ENCODE measurements at regions not wholly inside any gene's neighbourhood (a gene's known extent, or its start where the extent isn't known, plus 50 kb on each side); places are given as distances from the start of the nearest gene placed in this dataset.
"Not testable (repeated sequence)": the region's sequence is repeated elsewhere in the genome, so short reads cannot be mapped to it uniquely, and the experiment has no call there.

DNA sequence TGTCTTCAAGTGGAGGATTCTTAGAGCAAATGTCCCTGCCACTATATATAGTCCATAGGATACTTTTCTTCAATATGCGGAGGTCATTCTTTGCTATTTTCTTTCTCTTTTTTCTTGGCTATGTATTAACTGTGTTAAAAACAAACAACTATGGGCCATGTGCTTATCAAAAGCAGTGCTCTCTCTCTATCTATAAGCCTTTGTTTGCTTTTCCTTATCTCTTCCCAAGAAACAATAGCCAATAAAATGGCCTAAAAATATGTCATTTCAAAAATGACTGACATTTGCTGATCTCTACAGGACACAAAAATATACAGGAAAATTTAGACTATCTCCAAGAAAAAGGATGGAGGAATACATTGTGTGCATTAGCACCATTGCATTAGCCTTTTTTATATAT, 212.1 kb downstream of the MAF start:
- DNase-seq = no peak
- Mint-ChIP-seq H3K4me1 (peaks cover 15 to 19% of the 10 kb centered on the region in 2 donors), H3K27me3 (ENCODE audit: low read depth in 3 of 3) (peaks cover 0 to 7% (median 6%) of the 10 kb centered on the region in 3 donors), H3K27ac (no peak overlapping the region), H3K9me3 (no peaks in the 10 kb centered on the region), H3K36me3 (no peaks in the 10 kb centered on the region), H3K4me3 (no peak overlapping the region)

GRCh38 chr16:79386299-79386698, 214.2 kb downstream of the MAF start:
- Mint-ChIP-seq H3K4me1 (peaks cover 26 to 36% of the 10 kb centered on the region in 2 donors), H3K9me3 (no peaks in the 10 kb centered on the region), H3K27ac (no peak overlapping the region), H3K36me3 (no peaks in the 10 kb centered on the region), H3K4me3 (no peak overlapping the region), H3K27me3 (ENCODE audit: low read depth in 3 of 3) (peaks cover 2 to 10% (median 8%) of the 10 kb centered on the region in 3 donors)
- DNase-seq = no peak

DNA sequence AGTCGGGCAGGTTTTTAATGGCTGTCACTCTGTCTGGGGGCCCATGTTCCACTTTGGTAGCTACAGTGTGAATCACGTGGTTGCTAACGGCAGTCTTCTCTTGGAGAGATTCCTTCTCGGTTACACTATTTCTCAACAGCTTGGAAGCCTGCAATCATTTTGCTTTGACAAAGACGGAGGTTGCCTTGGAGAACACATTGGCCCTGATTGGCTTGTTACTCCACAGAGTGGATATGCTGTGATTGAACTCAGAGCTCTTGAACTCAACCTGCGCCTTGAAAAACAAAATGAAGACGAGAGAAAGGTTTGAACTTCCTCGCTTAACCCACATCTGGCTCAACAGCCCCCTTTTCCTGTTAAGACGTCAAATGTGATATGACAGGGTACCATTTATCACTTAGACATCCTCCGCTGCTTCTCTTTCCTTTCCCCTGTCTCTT, 218.9 kb downstream of the MAF start:
- peak; percentile 63 to 66 (median 63) for DNase-seq
- Mint-ChIP-seq H3K27ac (peak overlapping the region; percentile 92 to 98 (median 96)), H3K27me3 (ENCODE audit: low read depth in 3 of 3) (peaks cover 3 to 17% (median 4%) of the 10 kb centered on the region in 3 donors)

DNA sequence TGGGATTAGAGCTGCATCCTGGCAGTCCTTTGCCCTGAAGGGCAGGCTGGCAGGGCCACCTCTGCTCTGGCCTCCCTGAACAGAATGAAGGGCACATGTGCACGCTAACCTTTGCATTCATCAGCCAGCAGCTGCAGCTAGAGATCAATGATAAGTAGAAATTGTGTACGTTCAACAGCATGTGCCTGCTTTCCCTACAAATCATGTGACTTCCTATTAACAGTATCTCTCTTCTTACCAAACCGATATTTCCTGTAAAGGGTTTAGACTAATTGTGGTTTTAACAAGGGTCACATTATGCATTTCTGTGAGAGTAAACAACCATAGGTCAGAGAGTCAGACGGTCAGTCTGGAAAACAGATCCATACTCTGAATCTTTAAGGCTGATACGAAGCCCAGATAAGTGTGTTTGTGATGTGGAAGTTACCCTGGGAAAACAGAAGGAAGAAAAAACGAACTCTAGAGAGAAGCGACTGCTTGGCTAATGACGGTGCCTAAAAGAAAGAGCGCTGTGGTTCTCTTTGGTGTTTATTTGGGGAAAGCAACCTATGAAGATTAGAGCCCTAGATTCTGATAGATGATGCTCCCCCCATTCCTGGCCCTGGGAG, 219.4 kb downstream of the MAF start:
- peak; percentile 66 to 69 (median 68) for DNase-seq
- Mint-ChIP-seq H3K27ac (peak overlapping the region; percentile 92 to 98 (median 96)), H3K27me3 (ENCODE audit: low read depth in 3 of 3) (peaks cover 3 to 17% (median 4%) of the 10 kb centered on the region in 3 donors), H3K36me3 (no peaks in the 10 kb centered on the region), H3K4me3 (peak overlapping the region; percentile 81 to 89 (median 87)), H3K4me1 (peaks cover 40 to 50% of the 10 kb centered on the region in 2 donors), H3K9me3 (no peaks in the 10 kb centered on the region)

More for the DNA sequence above, 218.9 kb downstream of the MAF start:
- Mint-ChIP-seq H3K4me1 (peaks cover 40 to 50% of the 10 kb centered on the region in 2 donors), H3K9me3 (no peaks in the 10 kb centered on the region), H3K4me3 (peak overlapping the region; percentile 81 to 89 (median 87)), H3K36me3 (no peaks in the 10 kb centered on the region)

DNA sequence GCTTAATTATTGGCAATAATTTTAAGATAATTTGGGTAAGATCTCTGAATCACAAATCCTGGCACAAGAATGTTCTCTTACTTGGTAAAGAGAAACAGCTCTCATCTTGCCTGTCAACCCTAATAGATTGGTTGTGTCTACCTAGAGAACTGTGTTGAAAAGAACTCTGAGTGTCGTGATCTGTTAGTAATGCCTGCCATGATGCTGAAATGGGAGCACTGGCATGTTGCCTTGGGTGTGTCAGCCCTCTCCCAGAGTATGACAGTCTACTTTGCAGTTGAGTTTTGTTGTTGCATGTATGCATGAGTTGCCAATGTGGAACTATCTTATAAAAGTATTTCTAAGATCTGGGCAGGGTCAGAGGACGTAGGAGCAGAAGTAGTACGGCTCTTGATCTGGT, 221.4 kb downstream of the MAF start:
- no peak for DNase-seq
- H3K4me3 Mint-ChIP-seq = peak overlapping the region in 1 of 5 donors; percentile 40
- peaks cover 0 to 7% (median 3%) of the 10 kb centered on the region in 3 donors for H3K36me3 Mint-ChIP-seq
- no peaks in the 10 kb centered on the region for H3K9me3 Mint-ChIP-seq
- H3K27ac Mint-ChIP-seq = peak overlapping the region in 4 of 6 donors; percentile 1 to 98 (median 82)
- H3K27me3 Mint-ChIP-seq (ENCODE audit: low read depth in 3 of 3) = peaks cover 4 to 15% (median 4%) of the 10 kb centered on the region in 3 donors
- H3K4me1 Mint-ChIP-seq = peaks cover 45 to 50% of the 10 kb centered on the region in 2 donors

DNA sequence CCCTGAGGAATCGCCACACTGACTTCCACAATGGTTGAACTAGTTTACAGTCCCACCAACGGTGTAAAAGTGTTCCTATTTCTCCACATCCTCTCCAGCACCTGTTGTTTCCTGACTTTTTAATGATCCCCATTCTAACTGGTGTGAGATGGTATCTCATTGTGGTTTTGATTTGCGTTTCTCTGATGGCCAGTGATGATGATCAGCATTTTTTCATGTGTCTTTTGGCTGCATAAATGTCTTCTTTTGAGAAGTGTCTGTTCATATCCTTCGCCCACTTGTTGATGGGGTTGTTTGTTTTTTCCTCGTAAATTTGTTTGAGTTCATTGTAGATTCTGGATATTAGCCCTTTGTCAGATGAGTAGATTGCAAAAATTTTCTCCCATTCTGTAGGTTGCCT, 223.5 kb downstream of the MAF start:
- H3K9me3 Mint-ChIP-seq, H3K4me3 Mint-ChIP-seq, H3K27ac Mint-ChIP-seq, H3K36me3 Mint-ChIP-seq, DNase-seq: not testable (repeated sequence)
- Mint-ChIP-seq H3K27me3 (ENCODE audit: low read depth in 3 of 3) (peaks cover 2 to 17% (median 7%) of the 10 kb centered on the region in 3 donors), H3K4me1 (peaks cover 41 to 42% of the 10 kb centered on the region in 2 donors)

GRCh38 chr16:79375351-79375750, 225.2 kb downstream of the MAF start:
- Mint-ChIP-seq H3K27me3 (ENCODE audit: low read depth in 3 of 3) (peaks cover 9 to 16% (median 15%) of the 10 kb centered on the region in 3 donors), H3K4me3 (no peak overlapping the region), H3K9me3 (peaks cover 6 to 15% (median 9%) of the 10 kb centered on the region in 6 donors), H3K4me1 (peaks cover 38 to 42% of the 10 kb centered on the region in 2 donors), H3K36me3 (peaks cover 4 to 19% (median 11%) of the 10 kb centered on the region in 3 donors), H3K27ac (peak overlapping the region in 2 of 6 donors; percentile 3 to 10)
- no peak for DNase-seq

- peak overlapping the region in 4 of 5 donors; percentile 3 to 58 (median 24) for H3K4me3 Mint-ChIP-seq
- peaks cover 4 to 24% (median 14%) of the 10 kb centered on the region in 3 donors for H3K36me3 Mint-ChIP-seq
- peaks cover 9 to 13% (median 10%) of the 10 kb centered on the region in 3 donors for H3K27me3 Mint-ChIP-seq (ENCODE audit: low read depth in 3 of 3)
- peaks cover 33 to 40% of the 10 kb centered on the region in 2 donors for H3K4me1 Mint-ChIP-seq
- H3K27ac Mint-ChIP-seq = peak overlapping the region; percentile 5 to 93 (median 76)
- H3K9me3 Mint-ChIP-seq = peaks cover 6 to 15% (median 9%) of the 10 kb centered on the region in 6 donors
- DNase-seq = peak; percentile 35 to 70 (median 35)
Measured at GRCh38 chr16:79372503-79373184, 227.9 kb downstream of the MAF start.

DNA sequence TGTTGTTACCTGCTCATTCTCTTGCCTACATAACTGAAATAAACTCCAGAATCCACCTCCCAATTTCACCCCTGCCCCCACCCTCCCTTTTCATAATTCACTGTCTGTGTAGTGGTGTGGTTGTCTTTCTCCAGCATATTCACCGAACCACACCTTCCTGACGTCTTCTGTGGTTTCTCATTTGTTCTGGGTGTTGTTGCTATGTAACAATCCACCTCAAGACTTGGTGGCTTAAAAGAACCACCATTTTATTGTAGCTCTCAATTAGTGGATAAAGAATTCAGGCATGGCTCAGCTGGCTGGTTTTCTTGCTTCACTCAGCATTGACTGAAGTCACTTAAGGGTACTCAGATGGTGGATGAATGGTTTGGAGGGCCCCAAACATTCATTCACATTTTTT, 229.8 kb downstream of the MAF start:
- peak; percentile 73 to 79 (median 76) for DNase-seq
- peaks cover 33 to 40% of the 10 kb centered on the region in 2 donors for H3K4me1 Mint-ChIP-seq
- H3K36me3 Mint-ChIP-seq = peaks cover 4 to 24% (median 14%) of the 10 kb centered on the region in 3 donors
- peaks cover 7 to 13% (median 9%) of the 10 kb centered on the region in 3 donors for H3K27me3 Mint-ChIP-seq (ENCODE audit: low read depth in 3 of 3)
- H3K9me3 Mint-ChIP-seq = peaks cover 6 to 16% (median 9%) of the 10 kb centered on the region in 6 donors
- H3K4me3 Mint-ChIP-seq = peak overlapping the region; percentile 32 to 76 (median 71)
- H3K27ac Mint-ChIP-seq = peak overlapping the region; percentile 48 to 94 (median 88)

DNA sequence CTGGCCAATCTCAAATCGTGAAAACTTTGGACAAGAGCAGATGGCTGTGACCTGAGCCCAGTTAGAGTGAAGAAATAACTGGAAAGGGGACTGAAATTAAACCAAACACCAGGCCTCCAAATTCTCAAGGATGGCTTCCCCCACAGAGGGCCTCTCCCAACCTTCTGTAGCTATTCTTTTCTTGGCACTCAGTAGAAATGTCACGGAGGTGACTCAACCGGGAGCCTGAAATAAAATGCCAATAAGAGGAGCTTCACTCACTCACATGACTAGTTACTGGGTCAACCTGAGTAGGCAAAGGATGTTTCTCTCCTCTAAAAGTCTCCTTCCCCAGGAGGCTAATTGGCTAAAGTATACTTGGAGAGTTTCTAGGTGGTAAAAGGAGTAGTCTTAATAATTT, 230.7 kb downstream of the MAF start:
- Mint-ChIP-seq H3K4me3 (peak overlapping the region in 2 of 5 donors; percentile 49 to 76), H3K36me3 (peaks cover 4 to 24% (median 14%) of the 10 kb centered on the region in 3 donors), H3K4me1 (peaks cover 30 to 40% of the 10 kb centered on the region in 2 donors), H3K27ac (peak overlapping the region in 5 of 6 donors; percentile 78 to 94 (median 92)), H3K27me3 (ENCODE audit: low read depth in 3 of 3) (peaks cover 7 to 13% (median 9%) of the 10 kb centered on the region in 3 donors), H3K9me3 (peaks cover 6 to 16% (median 9%) of the 10 kb centered on the region in 6 donors)
- DNase-seq = no peak

- peaks cover 6 to 16% (median 10%) of the 10 kb centered on the region in 6 donors for H3K9me3 Mint-ChIP-seq
- peaks cover 6 to 15% (median 9%) of the 10 kb centered on the region in 3 donors for H3K27me3 Mint-ChIP-seq (ENCODE audit: low read depth in 3 of 3)
- peaks cover 0 to 14% (median 13%) of the 10 kb centered on the region in 3 donors for H3K36me3 Mint-ChIP-seq
- DNase-seq = no peak
- peaks cover 27 to 37% of the 10 kb centered on the region in 2 donors for H3K4me1 Mint-ChIP-seq
- H3K4me3 Mint-ChIP-seq = no peak overlapping the region
- peak overlapping the region in 4 of 6 donors; percentile 58 to 93 (median 70) for H3K27ac Mint-ChIP-seq
Measured at GRCh38 chr16:79367822-79368221, 232.7 kb downstream of the MAF start.

DNA sequence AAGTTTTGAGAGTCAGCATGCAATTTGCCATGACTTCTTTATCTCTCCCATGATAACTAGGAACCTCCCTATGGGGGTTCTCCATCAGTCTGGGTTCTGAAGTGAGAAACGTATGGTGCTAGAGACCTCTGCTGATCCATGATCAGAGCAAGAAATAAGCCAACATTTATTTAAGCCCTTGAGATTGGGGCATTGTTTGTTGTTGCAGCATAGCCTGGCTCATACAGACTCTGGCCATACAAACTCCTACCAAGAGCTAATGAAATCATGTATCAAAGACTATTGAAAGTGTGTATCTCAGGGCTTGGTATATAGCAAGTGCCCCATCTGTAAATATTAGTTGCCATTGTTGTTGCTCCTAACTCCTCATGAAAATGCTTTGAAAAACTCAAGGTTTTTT, 233.9 kb downstream of the MAF start:
- Mint-ChIP-seq H3K9me3 (peaks cover 4 to 15% (median 10%) of the 10 kb centered on the region in 6 donors), H3K36me3 (peaks cover 0 to 11% (median 9%) of the 10 kb centered on the region in 3 donors), H3K4me3 (no peak overlapping the region), H3K27me3 (ENCODE audit: low read depth in 3 of 3) (peaks cover 6 to 11% (median 6%) of the 10 kb centered on the region in 3 donors), H3K4me1 (peaks cover 23 to 25% of the 10 kb centered on the region in 2 donors), H3K27ac (peak overlapping the region in 1 of 6 donors; percentile 56)
- DNase-seq = no peak

GRCh38 chr16:79365702-79366101, 234.8 kb downstream of the MAF start:
- DNase-seq = no peak
- Mint-ChIP-seq H3K4me3 (no peak overlapping the region), H3K27me3 (ENCODE audit: low read depth in 3 of 3) (peaks cover under 1 to 5% (median 3%) of the 10 kb centered on the region in 3 donors), H3K4me1 (peaks cover 14 to 16% of the 10 kb centered on the region in 2 donors), H3K9me3 (peaks cover 0 to 6% (median under 1%) of the 10 kb centered on the region in 6 donors), H3K36me3 (peaks cover 0 to 5% (median 4%) of the 10 kb centered on the region in 3 donors), H3K27ac (peak overlapping the region in 1 of 6 donors; percentile 5)

Measured in immature natural killer cell (primary cell).